HepG2 (cell line): ENCODE measurements at regions not wholly inside any gene's neighbourhood (a gene's known extent, or its start where the extent isn't known, plus 50 kb on each side); places are given as distances from the start of the nearest gene placed in this dataset.

Source experiments
- BCL3 ChIP-seq: sonication (generic); formaldehyde crosslinking; IDR thresholded peaks from 2 replicates; pipeline ENCODE4 v1.5.1; 2020; ENCODE audit warnings: mild to moderate bottlenecking, missing genetic modification reagents, moderate library complexity
- CCDC6 ChIP-seq: sonication (generic); formaldehyde crosslinking; IDR thresholded peaks from 2 replicates; pipeline ENCODE4 v1.8.1; 2022; ENCODE audit warnings: mild to moderate bottlenecking, missing genetic modification reagents, moderate library complexity
- DBP ChIP-seq: sonication (generic); formaldehyde crosslinking; IDR thresholded peaks from 2 replicates; pipeline ENCODE4 v1.4.0; 2020; ENCODE audit warnings: missing genetic modification reagents; ENCODE audit errors: not compliant biosample characterization
- ELF1 ChIP-seq: sonication (generic); formaldehyde crosslinking; IDR thresholded peaks from 2 replicates; pipeline ENCODE4 v1.4.0; 2020; ENCODE audit warnings: missing genetic modification reagents
- FOSL2 ChIP-seq: sonication (generic); formaldehyde crosslinking; IDR thresholded peaks from 2 replicates; pipeline ENCODE4 v1.4.0; 2020; ENCODE audit warnings: missing genetic modification reagents
- GLI4 ChIP-seq: sonication (generic); formaldehyde crosslinking; IDR thresholded peaks from 2 replicates; pipeline ENCODE4 v1.5.1; 2020; ENCODE audit warnings: missing genetic modification reagents, mild to moderate bottlenecking, moderate library complexity, borderline replicate concordance
- HMG20A ChIP-seq: IDR thresholded peaks from 2 replicates; pipeline ENCODE4 v1.6.1; 2016; ENCODE audit warnings: borderline replicate concordance
- KDM5B ChIP-seq: sonication (generic); formaldehyde crosslinking; IDR thresholded peaks from 2 replicates; pipeline ENCODE4 v1.4.0; 2020; ENCODE audit warnings: missing genetic modification reagents, mild to moderate bottlenecking, borderline replicate concordance
- SSRP1 ChIP-seq: IDR thresholded peaks from 2 replicates; pipeline ENCODE4 v1.6.1; 2016; ENCODE audit warnings: control low read depth
- TOE1 ChIP-seq: sonication (generic); formaldehyde crosslinking; IDR thresholded peaks from 2 replicates; pipeline ENCODE4 v1.4.0; 2020; ENCODE audit warnings: mild to moderate bottlenecking, missing genetic modification reagents
- ZBTB10 ChIP-seq: sonication (generic); formaldehyde crosslinking; IDR thresholded peaks from 2 replicates; pipeline ENCODE4 v1.4.0; 2020; ENCODE audit warnings: missing genetic modification reagents, borderline replicate concordance
- ZBTB8A ChIP-seq: sonication (generic); formaldehyde crosslinking; IDR thresholded peaks from 2 replicates; pipeline ENCODE4 v1.4.0; 2020; ENCODE audit warnings: mild to moderate bottlenecking, low read depth, missing genetic modification reagents, borderline replicate concordance
- ZFP91 ChIP-seq: sonication (generic); formaldehyde crosslinking; IDR thresholded peaks from 2 replicates; pipeline ENCODE4 v1.9.0; 2022; ENCODE audit warnings: missing genetic modification reagents, mild to moderate bottlenecking, borderline replicate concordance
- ZNF256 ChIP-seq: sonication (generic); formaldehyde crosslinking; conservative IDR thresholded peaks from 2 replicates; pipeline ENCODE4 v1.4.0; 2020; ENCODE audit warnings: missing genetic modification reagents
- ZNF354B ChIP-seq: sonication (generic); formaldehyde crosslinking; IDR thresholded peaks from 2 replicates; pipeline ENCODE4 v1.8.0; 2022; ENCODE audit warnings: mild to moderate bottlenecking, missing genetic modification reagents
- ZNF484 ChIP-seq: sonication (generic); formaldehyde crosslinking; IDR thresholded peaks from 2 replicates; pipeline ENCODE4 v1.5.1; 2020; ENCODE audit warnings: mild to moderate bottlenecking, low read depth, missing genetic modification reagents, borderline replicate concordance
- ZNF501 ChIP-seq: sonication (generic); formaldehyde crosslinking; IDR thresholded peaks from 2 replicates; pipeline ENCODE4 v1.5.1; 2020; ENCODE audit warnings: mild to moderate bottlenecking, moderate library complexity, missing genetic modification reagents
- ZNF543 ChIP-seq: sonication (generic); formaldehyde crosslinking; IDR thresholded peaks from 2 replicates; pipeline ENCODE4 v1.4.0; 2020; ENCODE audit warnings: mild to moderate bottlenecking, missing genetic modification reagents
- ZNF672 ChIP-seq: sonication (generic); formaldehyde crosslinking; IDR thresholded peaks from 2 replicates; pipeline ENCODE4 v1.8.1; 2022; ENCODE audit warnings: missing genetic modification reagents
- ZNF703 ChIP-seq: sonication (generic); formaldehyde crosslinking; IDR thresholded peaks from 2 replicates; pipeline ENCODE4 v1.5.1; 2020; ENCODE audit warnings: missing genetic modification reagents, mild to moderate bottlenecking, moderate library complexity, borderline replicate concordance
- ZNF770 ChIP-seq: sonication (generic); formaldehyde crosslinking; IDR thresholded peaks from 2 replicates; pipeline ENCODE4 v1.5.0; 2020; ENCODE audit warnings: mild to moderate bottlenecking, missing genetic modification reagents
- ZNF841 ChIP-seq: sonication (generic); formaldehyde crosslinking; IDR thresholded peaks from 2 replicates; pipeline ENCODE4 v1.8.1; 2023; ENCODE audit warnings: missing genetic modification reagents, borderline replicate concordance
- ZSCAN30 ChIP-seq: sonication (generic); formaldehyde crosslinking; IDR thresholded peaks from 2 replicates; pipeline ENCODE4 v1.5.0; 2020; ENCODE audit warnings: mild to moderate bottlenecking, missing genetic modification reagents

GRCh38 chr3:72580246-72580756, 267.9 kb downstream of the SHQ1 start (continued):
- TF ChIP-seq ZNF770 (CRISPR knock-in tag) (peak; percentile 62), KDM5B (peak; percentile 14; the same call in 1 of the 2 replicates), DBP (CRISPR knock-in tag) (no peak), ZNF672 (no peak), ZNF703 (CRISPR knock-in tag) (no peak), ZNF501 (peak; percentile 55; the same call in 1 of the 2 replicates), ZFP91 (peak; percentile 34; the same call in 1 of the 2 replicates), BCL3 (CRISPR knock-in tag) (no peak), SSRP1 (no peak), ZNF256 (CRISPR knock-in tag) (no peak), ZSCAN30 (CRISPR knock-in tag) (no peak), ZBTB10 (CRISPR knock-in tag) (0 out of 2 replicates have a peak, but pooled peaks have one; percentile 4), GLI4 (CRISPR knock-in tag) (no peak), ZNF841 (no peak), ELF1 (no peak), ZNF543 (no peak), ZNF354B (CRISPR knock-in tag) (no peak), HMG20A (CRISPR knock-in tag) (no peak), CCDC6 (CRISPR knock-in tag) (no peak), ZNF484 (CRISPR knock-in tag) (no peak), TOE1 (CRISPR knock-in tag) (no peak), ZBTB8A (CRISPR knock-in tag) (no peak), FOSL2 (CRISPR knock-in tag) (peak; percentile 18; the same call in 1 of the 2 replicates)
